Parathyroid adenoma (tissue), 2 donors: ENCODE measurements at regions not wholly inside any gene's neighbourhood (a gene's known extent, or its start where the extent isn't known, plus 50 kb on each side); places are given as distances from the start of the nearest gene placed in this dataset.

Source experiments
- H2AFZ ChIP-seq: fragments of 300-600 bp; sonication (generic); one replicate; pipeline ENCODE4 v1.7.0; 2017; ENCODE audit warnings: antibody characterized with exemption, mild to moderate bottlenecking
- H3K27ac ChIP-seq: fragments of 300-600 bp; sonication (generic); one replicate; pipeline ENCODE4 v1.7.0; 2017
- H3K27me3 ChIP-seq: fragments of 300-600 bp; sonication (generic); one replicate; pipeline ENCODE4 v1.7.0; 2017; ENCODE audit warnings: low read length; ENCODE audit not compliant: control insufficient read depth, insufficient read depth
- H3K36me3 ChIP-seq: fragments of 300-600 bp; sonication (generic); one replicate; pipeline ENCODE4 v1.7.0; 2017; ENCODE audit warnings: low read length; ENCODE audit not compliant: control insufficient read depth, insufficient read depth
- H3K4me1 ChIP-seq: fragments of 300-600 bp; sonication (generic); one replicate; pipeline ENCODE4 v1.7.0; 2017; ENCODE audit warnings: control low read depth
- H3K4me2 ChIP-seq: fragments of 300-600 bp; sonication (generic); one replicate; pipeline ENCODE4 v1.7.0; 2017; ENCODE audit warnings: low read length
- H3K4me3 ChIP-seq: fragments of 300-600 bp; sonication (generic); one replicate; pipeline ENCODE4 v1.7.0; 2017; ENCODE audit warnings: low read depth, low read length
- H3K79me2 ChIP-seq: fragments of 300-600 bp; sonication (generic); one replicate; pipeline ENCODE4 v1.7.0; 2017; ENCODE audit warnings: control low read depth
- H3K9ac ChIP-seq: fragments of 300-600 bp; sonication (generic); one replicate; pipeline ENCODE4 v1.7.0; 2017; ENCODE audit warnings: mild to moderate bottlenecking
- H3K9me3 ChIP-seq: fragments of 300-600 bp; sonication (generic); one replicate; pipeline ENCODE4 v1.7.0; 2017; ENCODE audit warnings: low read length; ENCODE audit not compliant: control insufficient read depth
- TF ChIP-seq, protein P1 (sequence below): fragments of 300-600 bp; sonication (generic); IDR thresholded peaks from one replicate; pipeline ENCODE4 v1.7.0; 2017; ENCODE audit warnings: antibody characterized with exemption, mild to moderate bottlenecking
- donor health status: primary hyperparathyroidism.

GRCh38 chr4:135357091-135357490, 1155.5 kb upstream of the PABPC4L start:
- no peaks in the 10 kb centered on the region for H3K27me3 ChIP-seq
- no peaks in the 10 kb centered on the region for H3K4me1 ChIP-seq
- H3K4me2 ChIP-seq = no peak overlapping the region
- H2AFZ ChIP-seq = no peak overlapping the region
- H3K4me3 ChIP-seq = no peak overlapping the region
- H3K36me3 ChIP-seq = no peaks in the 10 kb centered on the region
- H3K9ac ChIP-seq = no peak overlapping the region
- H3K79me2 ChIP-seq = no peaks in the 10 kb centered on the region
- TF ChIP-seq, protein P1, sequence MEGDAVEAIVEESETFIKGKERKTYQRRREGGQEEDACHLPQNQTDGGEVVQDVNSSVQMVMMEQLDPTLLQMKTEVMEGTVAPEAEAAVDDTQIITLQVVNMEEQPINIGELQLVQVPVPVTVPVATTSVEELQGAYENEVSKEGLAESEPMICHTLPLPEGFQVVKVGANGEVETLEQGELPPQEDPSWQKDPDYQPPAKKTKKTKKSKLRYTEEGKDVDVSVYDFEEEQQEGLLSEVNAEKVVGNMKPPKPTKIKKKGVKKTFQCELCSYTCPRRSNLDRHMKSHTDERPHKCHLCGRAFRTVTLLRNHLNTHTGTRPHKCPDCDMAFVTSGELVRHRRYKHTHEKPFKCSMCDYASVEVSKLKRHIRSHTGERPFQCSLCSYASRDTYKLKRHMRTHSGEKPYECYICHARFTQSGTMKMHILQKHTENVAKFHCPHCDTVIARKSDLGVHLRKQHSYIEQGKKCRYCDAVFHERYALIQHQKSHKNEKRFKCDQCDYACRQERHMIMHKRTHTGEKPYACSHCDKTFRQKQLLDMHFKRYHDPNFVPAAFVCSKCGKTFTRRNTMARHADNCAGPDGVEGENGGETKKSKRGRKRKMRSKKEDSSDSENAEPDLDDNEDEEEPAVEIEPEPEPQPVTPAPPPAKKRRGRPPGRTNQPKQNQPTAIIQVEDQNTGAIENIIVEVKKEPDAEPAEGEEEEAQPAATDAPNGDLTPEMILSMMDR = no peak
- H3K9me3 ChIP-seq = no peaks in the 10 kb centered on the region
- no peak overlapping the region for H3K27ac ChIP-seq

GRCh38 chr4:135354876-135355275, 1153.3 kb upstream of the PABPC4L start:
- H3K27me3 ChIP-seq = no peaks in the 10 kb centered on the region
- H3K36me3 ChIP-seq = no peaks in the 10 kb centered on the region
- H2AFZ ChIP-seq = no peak overlapping the region
- no peak overlapping the region for H3K4me3 ChIP-seq
- no peaks in the 10 kb centered on the region for H3K4me1 ChIP-seq
- no peaks in the 10 kb centered on the region for H3K79me2 ChIP-seq
- H3K9me3 ChIP-seq = no peaks in the 10 kb centered on the region
- no peak overlapping the region for H3K4me2 ChIP-seq
- TF ChIP-seq, protein P1 = no peak
- no peak overlapping the region for H3K27ac ChIP-seq
- no peak overlapping the region for H3K9ac ChIP-seq

GRCh38 chr4:135353008-135353407, 1151.4 kb upstream of the PABPC4L start:
- H3K4me1 ChIP-seq = no peaks in the 10 kb centered on the region
- H2AFZ ChIP-seq = no peak overlapping the region
- H3K36me3 ChIP-seq = no peaks in the 10 kb centered on the region
- TF ChIP-seq, protein P1 = no peak
- H3K27me3 ChIP-seq = no peaks in the 10 kb centered on the region
- H3K4me2 ChIP-seq = no peak overlapping the region
- H3K4me3 ChIP-seq = no peak overlapping the region
- H3K79me2 ChIP-seq = no peaks in the 10 kb centered on the region
- no peak overlapping the region for H3K9ac ChIP-seq
- no peaks in the 10 kb centered on the region for H3K9me3 ChIP-seq
- no peak overlapping the region for H3K27ac ChIP-seq

GRCh38 chr4:135344492-135344891, 1142.9 kb upstream of the PABPC4L start:
- H3K9me3 ChIP-seq = no peaks in the 10 kb centered on the region
- no peak overlapping the region for H3K27ac ChIP-seq
- no peaks in the 10 kb centered on the region for H3K36me3 ChIP-seq
- H3K27me3 ChIP-seq = no peaks in the 10 kb centered on the region
- H3K9ac ChIP-seq = no peak overlapping the region
- no peaks in the 10 kb centered on the region for H3K79me2 ChIP-seq
- TF ChIP-seq, protein P1 = no peak
- no peaks in the 10 kb centered on the region for H3K4me1 ChIP-seq
- no peak overlapping the region for H3K4me3 ChIP-seq
- no peak overlapping the region for H2AFZ ChIP-seq
- no peak overlapping the region for H3K4me2 ChIP-seq

- Histone ChIP-seq H3K27me3 (no peaks in the 10 kb centered on the region), H3K4me1 (no peaks in the 10 kb centered on the region), H3K4me2 (no peak overlapping the region), H2AFZ (no peak overlapping the region), H3K9ac (no peak overlapping the region), H3K79me2 (no peaks in the 10 kb centered on the region), H3K27ac (no peak overlapping the region), H3K4me3 (no peak overlapping the region), H3K36me3 (no peaks in the 10 kb centered on the region), H3K9me3 (no peaks in the 10 kb centered on the region)
- TF ChIP-seq, protein P1 = no peak
Observed at GRCh38 chr4:135338181-135338580, 1136.6 kb upstream of the PABPC4L start.
